SK-N-SH (cell line): ENCODE measurements at regions not wholly inside any gene's neighbourhood (a gene's known extent, or its start where the extent isn't known, plus 50 kb on each side); places are given as distances from the start of the nearest gene placed in this dataset.

Experiments used
- CTCF ChIA-PET: fragments of 300-600, 350-600 bp; formaldehyde crosslinking; extraction: SDS; loops from one replicate; lab custom pipeline; 2021; lab: Yijun Ruan, JAX
- POLR2A ChIA-PET: fragments of 350-600 bp; sonication (Branson Sonifier 250); formaldehyde crosslinking; extraction: SDS; loops from one replicate; lab custom pipeline; 2020; ENCODE audit warnings: antibody characterized with exemption, inconsistent platforms; lab: Yijun Ruan, JAX
- DNase-seq: peaks from one replicate; pipeline ENCODE4 v3.0.0; 2012
- H2AFZ ChIP-seq: fragments of 200-600 bp; sonication (generic); 2 replicates; pipeline ENCODE4 v1.8.1; 2016; ENCODE audit warnings: antibody characterized with exemption, mild to moderate bottlenecking, low read depth
- H3F3A ChIP-seq: fragments of 200-600 bp; sonication (generic); replicated peaks from 2 replicates; pipeline ENCODE3; 2016; ENCODE audit warnings: antibody characterized with exemption, mild to moderate bottlenecking; ENCODE audit not compliant: insufficient read depth
- H3K27ac ChIP-seq, 2 experiments: fragments of 200-500 bp in 1 of 2; fragments of 200-600 bp in 1 of 2; sonication (Bioruptor generic) in 1 of 2; sonication (generic), shearing (Covaris generic) in 1 of 2; 2 replicates each; pipeline versions ENCODE4 v1.5.1 to v1.6.1; 2014 to 2016; ENCODE audit warnings: low read depth in 2 of 2, inconsistent platforms in 1 of 2, low read length in 1 of 2, mild to moderate bottlenecking in 1 of 2, mixed read lengths in 1 of 2
- H3K27me3 ChIP-seq: fragments of 200-600 bp; sonication (generic), shearing (Covaris generic); 2 replicates; pipeline ENCODE4 v1.6.1; 2016; ENCODE audit warnings: mixed run types; ENCODE audit not compliant: insufficient read depth
- H3K36me3 ChIP-seq, 2 experiments: fragments of 200-500 bp in 1 of 2; fragments of 200-600 bp in 1 of 2; sonication (Bioruptor generic) in 1 of 2; sonication (generic) in 1 of 2; replicated peaks in 1 of 2; 2 replicates each; pipeline versions ENCODE3 to v1.5.1; 2014 to 2016; ENCODE audit warnings: low read length in 1 of 2, mild to moderate bottlenecking in 1 of 2; ENCODE audit not compliant: insufficient read depth in 2 of 2, control insufficient read depth in 1 of 2
- H3K4me1 ChIP-seq, 2 experiments: fragments of 200-500 bp in 1 of 2; fragments of 200-600 bp in 1 of 2; sonication (Bioruptor generic) in 1 of 2; sonication (generic), shearing (Covaris generic) in 1 of 2; 2 replicates each; pipeline versions ENCODE4 v1.5.1 to v1.6.1; 2014 to 2016; ENCODE audit warnings: low read depth in 1 of 2, low read length in 1 of 2, mixed run types in 1 of 2; ENCODE audit not compliant: insufficient read depth in 2 of 2, control insufficient read depth in 1 of 2
- H3K4me2 ChIP-seq: fragments of 200-600 bp; sonication (generic), shearing (Covaris generic); 2 replicates; pipeline ENCODE4 v1.6.1; 2017; ENCODE audit warnings: mixed run types
- H3K4me3 ChIP-seq, 2 experiments: fragments of 200-500 bp in 1 of 2; fragments of 200-600 bp in 1 of 2; sonication (Bioruptor generic) in 1 of 2; sonication (generic), shearing (Covaris generic) in 1 of 2; 2 replicates each; pipeline versions ENCODE4 v1.5.1 to v1.8.1; 2014 to 2016; ENCODE audit warnings: low read depth in 2 of 2, inconsistent platforms in 1 of 2, low read length in 1 of 2, mild to moderate bottlenecking in 1 of 2, mixed read lengths in 1 of 2, moderate library complexity in 1 of 2
- H3K79me2 ChIP-seq: fragments of 200-600 bp; sonication (generic); 2 replicates; pipeline ENCODE4 v1.8.1; 2017; ENCODE audit warnings: mild to moderate bottlenecking; ENCODE audit not compliant: insufficient read depth
- H3K9ac ChIP-seq: fragments of 200-600 bp; sonication (generic); 2 replicates; pipeline ENCODE4 v1.6.1; 2017; ENCODE audit warnings: mixed run types
- H3K9me2 ChIP-seq: fragments of 200-600 bp; sonication (generic); 2 replicates; pipeline ENCODE4 v1.6.1; 2017; ENCODE audit warnings: mixed run types
- H3K9me3 ChIP-seq: fragments of 200-600 bp; sonication (generic); 2 replicates; pipeline ENCODE4 v1.6.1; 2017; ENCODE audit warnings: mixed run types, mild to moderate bottlenecking, moderate library complexity
- H4K20me1 ChIP-seq: fragments of 200-600 bp; sonication (generic); 2 replicates; pipeline ENCODE4 v1.6.1; 2017; ENCODE audit warnings: mild to moderate bottlenecking, mixed run types; ENCODE audit not compliant: insufficient read depth
- ELF1 ChIP-seq: IDR thresholded peaks from 2 replicates; pipeline ENCODE4 v1.4.0; 2012
- EZH2phosphoT487 ChIP-seq: fragments of 200-600 bp; sonication (generic); IDR thresholded peaks from 2 replicates; pipeline ENCODE4 v1.6.1; 2017; ENCODE audit warnings: low read depth, mixed run types, mild to moderate bottlenecking, antibody characterized with exemption, moderate library complexity, borderline replicate concordance
- FOSL2 ChIP-seq: IDR thresholded peaks from 2 replicates; pipeline ENCODE4 v1.4.0; 2012; ENCODE audit warnings: low read depth, mild to moderate bottlenecking, moderate library complexity, borderline replicate concordance
- FOXM1 ChIP-seq: IDR thresholded peaks from 2 replicates; pipeline ENCODE4 v1.4.0; 2012; ENCODE audit warnings: low read depth, mild to moderate bottlenecking
- MEF2A ChIP-seq: IDR thresholded peaks from 2 replicates; pipeline ENCODE4 v1.4.0; 2012; ENCODE audit warnings: low read depth, borderline replicate concordance
- MXI1 ChIP-seq: IDR thresholded peaks from 2 replicates; pipeline ENCODE4 v1.6.1; 2012; ENCODE audit warnings: mild to moderate bottlenecking, low read depth, low read length, improper control_type of control experiment
- NFIC ChIP-seq: IDR thresholded peaks from 2 replicates; pipeline ENCODE4 v1.4.0; 2012; ENCODE audit warnings: borderline replicate concordance
- NRF1 ChIP-seq: IDR thresholded peaks from 2 replicates; pipeline ENCODE4 v1.6.1; 2012; ENCODE audit warnings: low read depth, mild to moderate bottlenecking, low read length
- POLR2AphosphoS5 ChIP-seq: IDR thresholded peaks from 2 replicates; pipeline ENCODE4 v1.6.1; 2012; ENCODE audit warnings: low read depth, low read length
- RAD21 ChIP-seq: IDR thresholded peaks from 2 replicates; pipeline ENCODE4 v1.6.1; 2012; ENCODE audit warnings: mild to moderate bottlenecking, low read length
- SIN3A ChIP-seq: IDR thresholded peaks from 2 replicates; pipeline ENCODE4 v1.6.1; 2012; ENCODE audit warnings: low read depth, mild to moderate bottlenecking, low read length, moderate library complexity, borderline replicate concordance
- TAF1 ChIP-seq: IDR thresholded peaks from 2 replicates; pipeline ENCODE4 v1.6.1; 2012; ENCODE audit warnings: low read depth, mild to moderate bottlenecking, low read length, moderate library complexity, borderline replicate concordance
- TEAD4 ChIP-seq: IDR thresholded peaks from 2 replicates; pipeline ENCODE4 v1.4.0; 2012; ENCODE audit warnings: mild to moderate bottlenecking, borderline replicate concordance; ENCODE audit not compliant: insufficient read depth
- WGBS: methylation state at CpG from one replicate; pipeline ENCODE4 v1.1.6; 2017; ENCODE audit warnings: low lambda C conversion rate; 5-methylcytosine and 5-hydroxymethylcytosine counted together
- TF ChIP-seq, protein P1 (sequence below): IDR thresholded peaks from 2 replicates; pipeline ENCODE4 v1.6.1; 2012; ENCODE audit warnings: mild to moderate bottlenecking, low read depth, low read length, moderate library complexity
- TF ChIP-seq, protein P2 (sequence below): IDR thresholded peaks from 2 replicates; pipeline ENCODE4 v1.4.0; 2012; ENCODE audit warnings: low read depth, borderline replicate concordance

DNA sequence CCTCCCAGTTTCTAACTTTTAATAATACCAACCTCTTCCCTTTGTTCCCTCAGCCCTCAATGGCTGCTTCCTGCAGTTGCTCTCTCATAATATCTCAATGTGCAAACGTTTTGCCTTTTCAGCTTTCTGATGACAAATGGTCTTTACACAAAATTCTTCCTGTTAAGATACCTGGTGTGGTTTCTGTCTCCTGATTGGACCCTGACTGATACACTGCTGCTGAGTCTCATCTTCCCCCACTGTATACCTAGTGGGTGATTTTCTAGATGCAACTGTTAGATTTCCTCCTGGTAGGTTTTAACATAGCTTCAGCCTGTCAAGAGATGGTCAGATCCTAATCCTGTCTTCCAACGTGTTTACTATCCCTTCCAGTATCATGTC lies 147.9 kb upstream of the TOP1 start:
- Histone ChIP-seq H3F3A (no peaks in the 10 kb centered on the region), H3K4me3 (no peak overlapping the region), H4K20me1 (no peaks in the 10 kb centered on the region), H3K4me2 (no peak overlapping the region), H3K79me2 (no peaks in the 10 kb centered on the region), H3K4me1 (peaks cover 0 to 5% of the 10 kb centered on the region in 2 experiments; a peak in 1 of 4 replicates), H2AFZ (no peak overlapping the region), H3K9ac (no peak overlapping the region), H3K27ac (no peak overlapping the region), H3K9me2 (no peaks in the 10 kb centered on the region), H3K36me3 (no peaks in the 10 kb centered on the region), H3K9me3 (no peaks in the 10 kb centered on the region), H3K27me3 (no peaks in the 10 kb centered on the region)
- no peak for TF ChIP-seq TAF1
- TF ChIP-seq, protein P1, sequence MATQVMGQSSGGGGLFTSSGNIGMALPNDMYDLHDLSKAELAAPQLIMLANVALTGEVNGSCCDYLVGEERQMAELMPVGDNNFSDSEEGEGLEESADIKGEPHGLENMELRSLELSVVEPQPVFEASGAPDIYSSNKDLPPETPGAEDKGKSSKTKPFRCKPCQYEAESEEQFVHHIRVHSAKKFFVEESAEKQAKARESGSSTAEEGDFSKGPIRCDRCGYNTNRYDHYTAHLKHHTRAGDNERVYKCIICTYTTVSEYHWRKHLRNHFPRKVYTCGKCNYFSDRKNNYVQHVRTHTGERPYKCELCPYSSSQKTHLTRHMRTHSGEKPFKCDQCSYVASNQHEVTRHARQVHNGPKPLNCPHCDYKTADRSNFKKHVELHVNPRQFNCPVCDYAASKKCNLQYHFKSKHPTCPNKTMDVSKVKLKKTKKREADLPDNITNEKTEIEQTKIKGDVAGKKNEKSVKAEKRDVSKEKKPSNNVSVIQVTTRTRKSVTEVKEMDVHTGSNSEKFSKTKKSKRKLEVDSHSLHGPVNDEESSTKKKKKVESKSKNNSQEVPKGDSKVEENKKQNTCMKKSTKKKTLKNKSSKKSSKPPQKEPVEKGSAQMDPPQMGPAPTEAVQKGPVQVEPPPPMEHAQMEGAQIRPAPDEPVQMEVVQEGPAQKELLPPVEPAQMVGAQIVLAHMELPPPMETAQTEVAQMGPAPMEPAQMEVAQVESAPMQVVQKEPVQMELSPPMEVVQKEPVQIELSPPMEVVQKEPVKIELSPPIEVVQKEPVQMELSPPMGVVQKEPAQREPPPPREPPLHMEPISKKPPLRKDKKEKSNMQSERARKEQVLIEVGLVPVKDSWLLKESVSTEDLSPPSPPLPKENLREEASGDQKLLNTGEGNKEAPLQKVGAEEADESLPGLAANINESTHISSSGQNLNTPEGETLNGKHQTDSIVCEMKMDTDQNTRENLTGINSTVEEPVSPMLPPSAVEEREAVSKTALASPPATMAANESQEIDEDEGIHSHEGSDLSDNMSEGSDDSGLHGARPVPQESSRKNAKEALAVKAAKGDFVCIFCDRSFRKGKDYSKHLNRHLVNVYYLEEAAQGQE = no peak
- TF ChIP-seq MXI1 = no peak
- no peak for TF ChIP-seq POLR2AphosphoS5
- no peak for TF ChIP-seq NRF1
- TF ChIP-seq FOXM1 = no peak
- no peak for TF ChIP-seq NFIC
- TF ChIP-seq MEF2A = no peak
- no peak for TF ChIP-seq TEAD4
- TF ChIP-seq EZH2phosphoT487 = no peak
- no peak for TF ChIP-seq SIN3A
- TF ChIP-seq, protein P2, sequence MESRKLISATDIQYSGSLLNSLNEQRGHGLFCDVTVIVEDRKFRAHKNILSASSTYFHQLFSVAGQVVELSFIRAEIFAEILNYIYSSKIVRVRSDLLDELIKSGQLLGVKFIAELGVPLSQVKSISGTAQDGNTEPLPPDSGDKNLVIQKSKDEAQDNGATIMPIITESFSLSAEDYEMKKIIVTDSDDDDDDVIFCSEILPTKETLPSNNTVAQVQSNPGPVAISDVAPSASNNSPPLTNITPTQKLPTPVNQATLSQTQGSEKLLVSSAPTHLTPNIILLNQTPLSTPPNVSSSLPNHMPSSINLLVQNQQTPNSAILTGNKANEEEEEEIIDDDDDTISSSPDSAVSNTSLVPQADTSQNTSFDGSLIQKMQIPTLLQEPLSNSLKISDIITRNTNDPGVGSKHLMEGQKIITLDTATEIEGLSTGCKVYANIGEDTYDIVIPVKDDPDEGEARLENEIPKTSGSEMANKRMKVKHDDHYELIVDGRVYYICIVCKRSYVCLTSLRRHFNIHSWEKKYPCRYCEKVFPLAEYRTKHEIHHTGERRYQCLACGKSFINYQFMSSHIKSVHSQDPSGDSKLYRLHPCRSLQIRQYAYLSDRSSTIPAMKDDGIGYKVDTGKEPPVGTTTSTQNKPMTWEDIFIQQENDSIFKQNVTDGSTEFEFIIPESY = no peak
- TF ChIP-seq RAD21 = no peak
- no peak for TF ChIP-seq FOSL2
- TF ChIP-seq ELF1 = no peak
- 12% methylated on average over 2 of the region's 2 CpGs for WGBS
- POLR2A ChIA-PET = interaction anchor here (0.7 kb wide), 1 partner anchor 16 kb away, joined by 3 read pairs; no protein-coding TSS in a partner anchor
- CTCF ChIA-PET = interaction anchor here (0.6 to 1.1 kb wide), 2 partner anchors 65 to 82 kb away, joined by 3 to 5 read pairs; no protein-coding TSS in a partner anchor
- DNase-seq = no peak
